SK-N-MC (cell line): ENCODE measurements at regions not wholly inside any gene's neighbourhood (a gene's known extent, or its start where the extent isn't known, plus 50 kb on each side); places are given as distances from the start of the nearest gene placed in this dataset.

ENCODE experiments used
- EZH2 ChIP-seq: fragments of 200-600 bp; sonication (generic); IDR thresholded peaks from one replicate; pipeline ENCODE4 v1.6.1; 2017; ENCODE audit warnings: antibody characterized with exemption
- POLR2AphosphoS5 ChIP-seq: IDR thresholded peaks from 2 replicates; pipeline ENCODE4 v1.6.1; 2012; ENCODE audit warnings: mild to moderate bottlenecking, low read depth, low read length, borderline replicate concordance

DNA sequence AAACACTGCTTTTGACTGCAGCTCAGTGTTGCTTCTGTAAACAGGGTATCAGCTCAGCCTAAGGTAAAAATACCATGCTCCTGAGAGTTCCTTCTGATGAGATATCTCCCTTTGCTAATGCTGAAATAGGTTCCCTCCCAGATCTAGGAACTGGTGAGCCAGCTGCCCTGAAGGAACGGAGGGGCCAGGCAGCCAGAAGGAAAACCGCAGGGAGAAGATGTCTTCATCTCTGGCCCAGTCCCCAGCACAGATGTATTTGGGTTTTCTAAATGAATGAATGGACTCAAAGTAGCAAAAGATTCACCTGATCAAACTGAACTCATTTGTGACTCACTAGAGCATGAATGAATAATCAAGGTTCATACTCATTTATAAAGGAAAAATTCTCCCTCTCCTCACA, 247.8 kb downstream of the MSRB3 start:
- TF ChIP-seq EZH2 (no peak), POLR2AphosphoS5 (no peak)
